DND-41 (cell line): ENCODE measurements at regions not wholly inside any gene's neighbourhood (a gene's known extent, or its start where the extent isn't known, plus 50 kb on each side); places are given as distances from the start of the nearest gene placed in this dataset.

Source experiments
- ATAC-seq: fragments of 200-7000 bp; cut with Tn5 transposase; 3 replicates; pipeline ENCODE4 v1.9.1; 2021; ENCODE audit warnings: low read depth; ENCODE audit not compliant: insufficient read depth
- DNase-seq: peaks from one replicate; pipeline ENCODE4 v3.0.0-alpha.2; 2020
- H2AFZ ChIP-seq: 2 replicates; pipeline ENCODE4 v1.6.0; 2012; ENCODE audit warnings: low read depth, low read length
- H3K27ac ChIP-seq: 2 replicates; pipeline ENCODE4 v1.5.1; 2012; ENCODE audit warnings: low read length, inconsistent platforms
- H3K27me3 ChIP-seq: fragments of 200-600 bp; sonication (generic); 2 replicates; pipeline ENCODE4 v1.6.0; 2012; ENCODE audit warnings: low read length, mild to moderate bottlenecking, inconsistent platforms; ENCODE audit not compliant: insufficient read depth, poor library complexity
- H3K36me3 ChIP-seq: 2 replicates; pipeline ENCODE4 v1.5.1; 2012; ENCODE audit warnings: low read length, inconsistent platforms; ENCODE audit not compliant: insufficient read depth
- H3K4me1 ChIP-seq: 2 replicates; pipeline ENCODE4 v1.5.1; 2012; ENCODE audit warnings: mild to moderate bottlenecking, low read length; ENCODE audit not compliant: insufficient read depth
- H3K4me2 ChIP-seq: 2 replicates; pipeline ENCODE4 v1.6.0; 2012; ENCODE audit warnings: mild to moderate bottlenecking, moderate library complexity, low read length, inconsistent platforms; ENCODE audit not compliant: insufficient read depth
- H3K4me3 ChIP-seq, 2 experiments: fragments of 200-600 bp in 1 of 2; shearing (Covaris generic) in 1 of 2; 2 replicates each; pipeline ENCODE4 v1.5.1; 2012 to 2016; ENCODE audit warnings: inconsistent platforms in 2 of 2, low read length in 2 of 2, mild to moderate bottlenecking in 2 of 2, low read depth in 1 of 2, moderate library complexity in 1 of 2
- H3K79me2 ChIP-seq: 2 replicates; pipeline ENCODE4 v1.6.0; 2012; ENCODE audit warnings: low read length, inconsistent platforms; ENCODE audit not compliant: insufficient read depth
- H3K9ac ChIP-seq: 2 replicates; pipeline ENCODE4 v1.6.0; 2012; ENCODE audit warnings: low read depth, mild to moderate bottlenecking, inconsistent platforms, low read length, moderate library complexity
- H3K9me3 ChIP-seq: 2 replicates; pipeline ENCODE4 v1.5.1; 2012; ENCODE audit warnings: low read length, moderate library complexity, mild to moderate bottlenecking, inconsistent platforms; ENCODE audit not compliant: insufficient read depth, severe bottlenecking
- H4K20me1 ChIP-seq: 2 replicates; pipeline ENCODE4 v1.6.0; 2012; ENCODE audit warnings: low read length; ENCODE audit not compliant: insufficient read depth
- EZH2 ChIP-seq: IDR thresholded peaks from 3 replicates; pipeline ENCODE4 v1.6.1; 2012; ENCODE audit warnings: borderline replicate concordance, low read depth, mild to moderate bottlenecking, moderate library complexity, low read length, inconsistent platforms; ENCODE audit not compliant: severe bottlenecking
- TF ChIP-seq, protein P1 (sequence below): IDR thresholded peaks from 2 replicates; pipeline ENCODE4 v1.5.1; 2012; ENCODE audit warnings: borderline replicate concordance, low read length, moderate library complexity, mild to moderate bottlenecking; ENCODE audit not compliant: poor library complexity, severe bottlenecking; ENCODE audit errors: extremely low read depth

DNA sequence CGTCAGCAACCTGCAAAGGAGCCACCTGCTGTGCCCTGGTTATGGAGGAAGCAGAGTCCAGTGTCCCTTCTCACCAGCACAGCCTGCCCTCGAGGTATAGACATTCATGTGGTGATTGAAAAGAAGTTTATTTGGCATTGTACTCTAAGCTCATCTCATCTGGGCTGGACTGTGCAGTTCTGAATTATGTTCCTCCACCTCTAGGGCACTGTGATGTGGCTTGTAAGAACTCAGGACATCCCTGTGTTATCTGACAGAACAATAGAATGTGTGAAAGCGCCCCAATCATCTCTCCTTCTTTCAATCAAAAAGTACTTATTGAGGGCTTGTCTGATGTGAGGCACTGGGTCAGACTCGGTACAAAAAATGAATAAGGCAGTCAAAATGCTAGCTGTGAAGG is 140.1 kb downstream of the DHRS2 start:
- H3K27ac ChIP-seq, result no peak overlapping the region
- DNase-seq, result no peak
- no peak for ATAC-seq
- H3K27me3 ChIP-seq, result peaks cover 9% of the 10 kb centered on the region
- H3K79me2 ChIP-seq, result no peaks in the 10 kb centered on the region
- H4K20me1 ChIP-seq, result no peaks in the 10 kb centered on the region
- no peaks in the 10 kb centered on the region for H3K9me3 ChIP-seq
- no peak overlapping the region for H3K9ac ChIP-seq
- H3K4me1 ChIP-seq, result no peaks in the 10 kb centered on the region
- H3K4me2 ChIP-seq, result no peak overlapping the region
- no peak overlapping the region for H3K4me3 ChIP-seq
- no peak overlapping the region for H2AFZ ChIP-seq
- H3K36me3 ChIP-seq, result no peaks in the 10 kb centered on the region
- TF ChIP-seq, protein P1, sequence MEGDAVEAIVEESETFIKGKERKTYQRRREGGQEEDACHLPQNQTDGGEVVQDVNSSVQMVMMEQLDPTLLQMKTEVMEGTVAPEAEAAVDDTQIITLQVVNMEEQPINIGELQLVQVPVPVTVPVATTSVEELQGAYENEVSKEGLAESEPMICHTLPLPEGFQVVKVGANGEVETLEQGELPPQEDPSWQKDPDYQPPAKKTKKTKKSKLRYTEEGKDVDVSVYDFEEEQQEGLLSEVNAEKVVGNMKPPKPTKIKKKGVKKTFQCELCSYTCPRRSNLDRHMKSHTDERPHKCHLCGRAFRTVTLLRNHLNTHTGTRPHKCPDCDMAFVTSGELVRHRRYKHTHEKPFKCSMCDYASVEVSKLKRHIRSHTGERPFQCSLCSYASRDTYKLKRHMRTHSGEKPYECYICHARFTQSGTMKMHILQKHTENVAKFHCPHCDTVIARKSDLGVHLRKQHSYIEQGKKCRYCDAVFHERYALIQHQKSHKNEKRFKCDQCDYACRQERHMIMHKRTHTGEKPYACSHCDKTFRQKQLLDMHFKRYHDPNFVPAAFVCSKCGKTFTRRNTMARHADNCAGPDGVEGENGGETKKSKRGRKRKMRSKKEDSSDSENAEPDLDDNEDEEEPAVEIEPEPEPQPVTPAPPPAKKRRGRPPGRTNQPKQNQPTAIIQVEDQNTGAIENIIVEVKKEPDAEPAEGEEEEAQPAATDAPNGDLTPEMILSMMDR, result no peak
- TF ChIP-seq EZH2, result no peak

DNA sequence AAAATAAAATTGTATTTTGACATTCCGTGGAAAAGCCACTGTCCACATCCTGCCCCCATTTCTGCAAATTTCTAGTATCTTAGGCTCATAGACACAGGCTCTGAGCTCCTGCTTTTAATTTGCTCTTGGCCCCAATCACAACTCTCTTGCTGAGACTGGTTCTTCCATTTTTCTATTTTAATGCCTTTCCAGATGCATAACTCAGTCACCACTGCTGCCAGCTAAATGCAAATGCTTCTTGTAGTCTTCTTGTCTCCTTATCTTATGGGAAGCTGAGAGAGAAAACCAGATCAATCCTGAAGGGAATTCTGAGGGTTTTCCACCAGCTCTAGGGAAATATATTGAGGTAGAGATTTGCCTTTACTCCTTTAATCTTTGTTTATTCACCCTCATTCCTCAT is 149.0 kb downstream of the DHRS2 start:
- TF ChIP-seq EZH2, result no peak
- TF ChIP-seq, protein P1, result no peak
- Histone ChIP-seq H4K20me1 (no peaks in the 10 kb centered on the region), H3K4me3 (no peak overlapping the region), H3K4me1 (no peaks in the 10 kb centered on the region), H3K9me3 (no peaks in the 10 kb centered on the region), H3K9ac (no peak overlapping the region), H2AFZ (no peak overlapping the region), H3K4me2 (no peak overlapping the region), H3K36me3 (no peaks in the 10 kb centered on the region), H3K27me3 (peaks cover 12% of the 10 kb centered on the region), H3K27ac (no peak overlapping the region), H3K79me2 (no peaks in the 10 kb centered on the region)
- ATAC-seq (no peak), DNase-seq (no peak)

DNA sequence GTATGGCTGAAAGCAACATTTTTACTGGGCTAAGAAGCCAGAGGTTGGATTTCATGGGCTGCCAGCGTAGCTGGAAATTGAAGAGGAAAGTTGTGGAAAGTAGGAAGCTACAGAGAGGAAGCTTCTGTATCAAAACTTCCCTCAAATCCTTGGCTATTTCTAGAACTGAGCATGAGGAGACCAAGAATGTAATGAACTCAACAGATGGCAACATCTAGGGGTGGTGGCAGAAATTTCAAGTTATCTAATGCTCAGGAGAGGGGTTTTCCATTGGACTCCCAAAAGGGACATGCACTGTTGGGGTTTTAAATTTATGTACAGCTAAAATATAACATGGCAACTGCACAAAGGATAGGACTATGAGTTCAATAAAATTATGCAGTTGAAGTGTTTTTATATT is 151.3 kb downstream of the DHRS2 start:
- peaks cover 7% of the 10 kb centered on the region for H3K27me3 ChIP-seq
- H3K36me3 ChIP-seq, result no peaks in the 10 kb centered on the region
- no peak overlapping the region for H3K4me2 ChIP-seq
- no peak overlapping the region for H3K9ac ChIP-seq
- no peak for TF ChIP-seq EZH2
- TF ChIP-seq, protein P1, result no peak
- ATAC-seq, result no peak
- peaks cover 3% of the 10 kb centered on the region for H3K9me3 ChIP-seq
- no peaks in the 10 kb centered on the region for H3K4me1 ChIP-seq
- H4K20me1 ChIP-seq, result no peaks in the 10 kb centered on the region
- no peak for DNase-seq
- no peak overlapping the region for H3K4me3 ChIP-seq
- H3K79me2 ChIP-seq, result no peaks in the 10 kb centered on the region
- no peak overlapping the region for H3K27ac ChIP-seq
- no peak overlapping the region for H2AFZ ChIP-seq

DNA sequence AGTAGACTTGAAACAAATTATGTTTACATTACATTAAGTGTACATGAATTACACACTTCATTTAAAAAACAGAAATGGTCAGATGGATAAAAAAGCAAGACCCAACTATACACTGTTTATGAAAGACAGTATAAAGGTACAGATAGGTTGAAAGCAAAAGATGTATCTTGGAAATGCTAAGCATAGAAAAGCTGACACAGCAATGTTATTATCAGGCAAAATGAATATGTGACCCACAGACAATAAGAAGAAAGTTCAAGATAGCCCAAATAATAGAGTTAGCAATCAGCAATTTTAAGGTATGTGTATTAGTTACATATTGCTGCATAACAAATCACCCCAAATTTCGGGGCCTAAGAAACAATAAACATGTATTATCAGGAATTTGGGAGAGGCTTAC is 153.5 kb downstream of the DHRS2 start:
- Histone ChIP-seq H3K4me2 (no peak overlapping the region), H2AFZ (no peak overlapping the region), H3K4me3 (no peak overlapping the region), H3K27me3 (peaks cover 11% of the 10 kb centered on the region), H3K4me1 (no peaks in the 10 kb centered on the region), H3K36me3 (no peaks in the 10 kb centered on the region), H3K9ac (no peak overlapping the region), H4K20me1 (no peaks in the 10 kb centered on the region), H3K9me3 (peaks cover 3% of the 10 kb centered on the region), H3K79me2 (no peaks in the 10 kb centered on the region), H3K27ac (no peak overlapping the region)
- DNase-seq (no peak), ATAC-seq (no peak)
- TF ChIP-seq, protein P1, result no peak
- TF ChIP-seq EZH2, result no peak
